ENCODE measurements at regions not wholly inside any gene's neighbourhood (a gene's known extent, or its start where the extent isn't known, plus 50 kb on each side); places are given as distances from the start of the nearest gene placed in this dataset.

GRCh38 chr1:163781146-163781545, 459.4 kb downstream of the NUF2 start:
- peaks cover 3% of the 10 kb centered on the region for H3K9me3 Mint-ChIP-seq (ENCODE audit: unreplicated experiment)
- no peak overlapping the region for H3K4me3 ChIP-seq (ENCODE audit: insufficient read depth, low read depth, low read length)
- H3K4me1 Mint-ChIP-seq (ENCODE audit: low read depth, unreplicated experiment): no peaks in the 10 kb centered on the region
- no peak overlapping the region for H3K27ac ChIP-seq (ENCODE audit: low read depth, low read length)
- H3K4me2 ChIP-seq (ENCODE audit: low read length): no peak overlapping the region
- H3K9me3 ChIP-seq (ENCODE audit: insufficient read depth, low read depth, low read length): no peaks in the 10 kb centered on the region
- H3K27ac Mint-ChIP-seq (ENCODE audit: unreplicated experiment): no peak overlapping the region
- no peak overlapping the region for H2AFZ ChIP-seq (ENCODE audit: low read depth, low read length)
- no peak overlapping the region for H3K9ac ChIP-seq (ENCODE audit: low read length)
- FAIRE-seq: no peak
- no peak for DNase-seq (ENCODE audit: low read depth)
- H3K4me3 Mint-ChIP-seq (ENCODE audit: unreplicated experiment): no peak overlapping the region
- no peaks in the 10 kb centered on the region for H3K27me3 Mint-ChIP-seq (ENCODE audit: low read depth, unreplicated experiment)
- no peaks in the 10 kb centered on the region for H3K27me3 ChIP-seq (ENCODE audit: insufficient read depth, low read length)
- H3K4me1 ChIP-seq (ENCODE audit: insufficient read depth, low read length): no peaks in the 10 kb centered on the region
- H3K79me2 ChIP-seq (ENCODE audit: insufficient read depth, low read length): no peaks in the 10 kb centered on the region
- H3K36me3 ChIP-seq (ENCODE audit: insufficient read depth, low read length): no peaks in the 10 kb centered on the region
- no peak for TF ChIP-seq EZH2 (IDR thresholded peaks at IDR 0.05; ENCODE audit: insufficient read depth, low read length)
- TF ChIP-seq CTCF (IDR thresholded peaks at IDR 0.05; ENCODE audit: insufficient read depth, low read depth, low read length): no peak
- no peaks in the 10 kb centered on the region for H3K36me3 Mint-ChIP-seq (ENCODE audit: low read depth, unreplicated experiment)
- H4K20me1 ChIP-seq (ENCODE audit: insufficient read depth, low read length): no peaks in the 10 kb centered on the region

GRCh38 chr1:163785868-163786405, 464.2 kb downstream of the NUF2 start:
- Histone ChIP-seq H3K36me3 (ENCODE audit: insufficient read depth, low read length) (no peaks in the 10 kb centered on the region), H3K27me3 (ENCODE audit: insufficient read depth, low read length) (no peaks in the 10 kb centered on the region), H3K27ac (ENCODE audit: low read depth, low read length) (no peak overlapping the region), H3K79me2 (ENCODE audit: insufficient read depth, low read length) (no peaks in the 10 kb centered on the region), H3K4me3 (ENCODE audit: insufficient read depth, low read depth, low read length) (no peak overlapping the region), H4K20me1 (ENCODE audit: insufficient read depth, low read length) (no peaks in the 10 kb centered on the region), H3K9me3 (ENCODE audit: insufficient read depth, low read depth, low read length) (no peaks in the 10 kb centered on the region), H3K9ac (ENCODE audit: low read length) (no peak overlapping the region), H2AFZ (ENCODE audit: low read depth, low read length) (no peak overlapping the region), H3K4me2 (ENCODE audit: low read length) (no peak overlapping the region), H3K4me1 (ENCODE audit: insufficient read depth, low read length) (no peaks in the 10 kb centered on the region)
- Mint-ChIP-seq H3K27me3 (ENCODE audit: low read depth, unreplicated experiment) (no peaks in the 10 kb centered on the region), H3K4me3 (ENCODE audit: unreplicated experiment) (no peak overlapping the region), H3K9me3 (ENCODE audit: unreplicated experiment) (no peaks in the 10 kb centered on the region), H3K4me1 (ENCODE audit: low read depth, unreplicated experiment) (no peaks in the 10 kb centered on the region), H3K36me3 (ENCODE audit: low read depth, unreplicated experiment) (no peaks in the 10 kb centered on the region), H3K27ac (ENCODE audit: unreplicated experiment) (no peak overlapping the region)
- DNase-seq (ENCODE audit: low read depth): no peak
- TF ChIP-seq CTCF (IDR thresholded peaks at IDR 0.05; ENCODE audit: insufficient read depth, low read depth, low read length) (no peak), EZH2 (IDR thresholded peaks at IDR 0.05; ENCODE audit: insufficient read depth, low read length) (no peak)
- FAIRE-seq: no peak

GRCh38 chr1:163789911-163790310, 468.2 kb downstream of the NUF2 start:
- Histone ChIP-seq H3K27ac (ENCODE audit: low read depth, low read length) (no peak overlapping the region), H3K9ac (ENCODE audit: low read length) (no peak overlapping the region), H4K20me1 (ENCODE audit: insufficient read depth, low read length) (no peaks in the 10 kb centered on the region), H2AFZ (ENCODE audit: low read depth, low read length) (no peak overlapping the region), H3K4me2 (ENCODE audit: low read length) (no peak overlapping the region), H3K9me3 (ENCODE audit: insufficient read depth, low read depth, low read length) (no peaks in the 10 kb centered on the region), H3K36me3 (ENCODE audit: insufficient read depth, low read length) (no peaks in the 10 kb centered on the region), H3K4me3 (ENCODE audit: insufficient read depth, low read depth, low read length) (no peak overlapping the region), H3K4me1 (ENCODE audit: insufficient read depth, low read length) (no peaks in the 10 kb centered on the region), H3K79me2 (ENCODE audit: insufficient read depth, low read length) (no peaks in the 10 kb centered on the region), H3K27me3 (ENCODE audit: insufficient read depth, low read length) (no peaks in the 10 kb centered on the region)
- Mint-ChIP-seq H3K27ac (ENCODE audit: unreplicated experiment) (no peak overlapping the region), H3K4me1 (ENCODE audit: low read depth, unreplicated experiment) (no peaks in the 10 kb centered on the region), H3K9me3 (ENCODE audit: unreplicated experiment) (peaks cover 5% of the 10 kb centered on the region), H3K4me3 (ENCODE audit: unreplicated experiment) (no peak overlapping the region), H3K36me3 (ENCODE audit: low read depth, unreplicated experiment) (no peaks in the 10 kb centered on the region), H3K27me3 (ENCODE audit: low read depth, unreplicated experiment) (no peaks in the 10 kb centered on the region)
- TF ChIP-seq CTCF (IDR thresholded peaks at IDR 0.05; ENCODE audit: insufficient read depth, low read depth, low read length): no peak
- DNase-seq (ENCODE audit: low read depth): no peak
- no peak for FAIRE-seq

All from astrocyte (in vitro differentiated cells and primary cell).